ENCODE measurements at regions not wholly inside any gene's neighbourhood (a gene's known extent, or its start where the extent isn't known, plus 50 kb on each side); places are given as distances from the start of the nearest gene placed in this dataset.

GRCh38 chr1:173276922-173277800, 70.0 kb upstream of the TNFSF4 start (continued):
- TF ChIP-seq REST (IDR thresholded peaks at IDR 0.05; ENCODE audit: low read depth, low read length), result no peak

- no peak overlapping the region for H2AFZ ChIP-seq (ENCODE audit: control insufficient read depth, low read depth, low read length)
- peaks cover 12% of the 10 kb centered on the region for H3K4me1 ChIP-seq (ENCODE audit: control insufficient read depth, insufficient read depth, low read length)
- TF ChIP-seq YY1 (IDR thresholded peaks at IDR 0.05; ENCODE audit: low read depth, low read length) (no peak), ZNF592 (IDR thresholded peaks at IDR 0.05) (no peak), FOS (IDR thresholded peaks at IDR 0.05; ENCODE audit: borderline replicate concordance, extremely low read depth, insufficient read length) (no peak), SP1 (IDR thresholded peaks at IDR 0.05; ENCODE audit: low read depth, low read length) (no peak), IKZF2 (IDR thresholded peaks at IDR 0.05) (no peak), SRF (IDR thresholded peaks at IDR 0.05; ENCODE audit: low read depth in 2 of 2, low read length in 2 of 2) (no peak), NRF1 (conservative IDR thresholded peaks at IDR 0.05; ENCODE audit: low read depth, low read length) (no peak), HDAC6 (IDR thresholded peaks at IDR 0.05; ENCODE audit: unreplicated experiment) (no peak), NFYA (IDR thresholded peaks at IDR 0.05; ENCODE audit: borderline replicate concordance, low read depth, low read length) (no peak), RAD51 (IDR thresholded peaks at IDR 0.05) (no peak), IKZF1 (conservative IDR thresholded peaks at IDR 0.05) (no peak), SMC3 (IDR thresholded peaks at IDR 0.05; ENCODE audit: borderline replicate concordance, low read length) (no peak)
- no peaks in the 10 kb centered on the region for H3K27me3 ChIP-seq (replicated peaks in 1 of 2; ENCODE audit: control insufficient read depth in 2 of 2, insufficient read depth in 2 of 2, low read length in 1 of 2)
- H3K9ac ChIP-seq (ENCODE audit: control insufficient read depth, insufficient read depth, low read length), result no peak overlapping the region
- no peaks in the 10 kb centered on the region for H3K36me3 ChIP-seq (ENCODE audit: control insufficient read depth in 2 of 2, insufficient read depth in 2 of 2, low read length in 1 of 2)
- no peaks in the 10 kb centered on the region for H4K20me1 ChIP-seq (ENCODE audit: control insufficient read depth, insufficient read depth)
- no peaks in the 10 kb centered on the region for H3K9me3 ChIP-seq (replicated peaks; ENCODE audit: control insufficient read depth, insufficient read depth, low read length)
- no peak overlapping the region for H3K27ac ChIP-seq (ENCODE audit: control insufficient read depth, insufficient read depth)
- no peak overlapping the region for H3K4me2 ChIP-seq (ENCODE audit: control insufficient read depth, insufficient read depth)
- BruUV-seq (replicated peaks), result no TSS peak
- H3K79me2 ChIP-seq (ENCODE audit: control insufficient read depth, insufficient read depth, low read length), result no peaks in the 10 kb centered on the region
- H3K4me3 ChIP-seq, result no peak overlapping the region
- intact Hi-C loops (cut with micrococcal nuclease; ENCODE audit: unreplicated experiment), result no loop called here
- in situ Hi-C loops (cut with MboI), result no loop called here
- ChIA-PET CTCF (interaction anchor here (1.0 to 1.2 kb wide), 2 partner anchors 15 to 17 kb away, joined by 3 read pairs; no protein-coding TSS in a partner anchor), RAD21 (ENCODE audit: unreplicated experiment) (no interaction called here), POLR2A (no interaction called here), SMC1A (ENCODE audit: uncharacterized antibody, unreplicated experiment) (interaction anchor here (0.8 kb wide), 1 partner anchor 8 kb away, joined by 4 read pairs; no protein-coding TSS in a partner anchor)
- FAIRE-seq, result no peak
- WGBS (ENCODE audit: insufficient coverage, insufficient replicate concordance, low lambda C conversion rate, missing lambda C conversion rate), result 72% methylated on average over 7 of the region's 7 CpGs
- no peak for ATAC-seq
- no peak for DNase-seq (ENCODE audit: low read depth, low spot score)
Measured at GRCh38 chr1:173280899-173281660, 73.9 kb upstream of the TNFSF4 start.

Data from GM12878 (cell line).